Mucosa of descending colon (tissue), 3 donors: ENCODE measurements at regions not wholly inside any gene's neighbourhood (a gene's known extent, or its start where the extent isn't known, plus 50 kb on each side); places are given as distances from the start of the nearest gene placed in this dataset.
"Not testable (repeated sequence)": the region's sequence is repeated elsewhere in the genome, so short reads cannot be mapped to it uniquely, and the experiment has no call there.

Experiments
- ATAC-seq: fragments of 200-7000 bp; cut with Tn5 transposase; one replicate; pipeline ENCODE4 v1.9.1; 2020; ENCODE audit warnings: mild to moderate bottlenecking, moderate library complexity
- DNase-seq, 3 donors: peaks; one replicate each; pipeline ENCODE4 v3.0.0-alpha.2; 2020
- H3K36me3 ChIP-seq: fragments of 200-600 bp; one replicate; pipeline ENCODE4 v1.8.0; 2021; ENCODE audit warnings: low read depth, mild to moderate bottlenecking
- H3K4me1 ChIP-seq: fragments of 200-600 bp; one replicate; pipeline ENCODE4 v1.8.0; 2021; ENCODE audit warnings: low read depth, mild to moderate bottlenecking
- H3K4me3 ChIP-seq: fragments of 200-600 bp; one replicate; pipeline ENCODE4 v1.8.0; 2021; ENCODE audit warnings: mild to moderate bottlenecking
- H3K9me3 ChIP-seq: fragments of 200-600 bp; one replicate; pipeline ENCODE4 v1.8.0; 2021; ENCODE audit warnings: mild to moderate bottlenecking
- intact Hi-C, 2 donors: fragments of 100-400 bp; cut with DNase I in 1 of 2; cut with micrococcal nuclease in 1 of 2; formaldehyde crosslinking; loops; one replicate each; pipeline versions ENCODE4 v1.11.0 to v1.11.1; 2022; cut with DNase I, micrococcal nuclease
- TF ChIP-seq, protein P1 (sequence below): fragments of 200-600 bp; IDR thresholded peaks from one replicate; pipeline ENCODE4 v1.8.0; 2022; ENCODE audit warnings: antibody characterized with exemption, mild to moderate bottlenecking
- donor health status: DM: no; HTN: no; CAD: no; lungs with moderate emphysema.
- donor health status: DM: no; HTN: no; CAD: no.
- donor health status: DM: no; HTN: yes; CAD: no.

DNA sequence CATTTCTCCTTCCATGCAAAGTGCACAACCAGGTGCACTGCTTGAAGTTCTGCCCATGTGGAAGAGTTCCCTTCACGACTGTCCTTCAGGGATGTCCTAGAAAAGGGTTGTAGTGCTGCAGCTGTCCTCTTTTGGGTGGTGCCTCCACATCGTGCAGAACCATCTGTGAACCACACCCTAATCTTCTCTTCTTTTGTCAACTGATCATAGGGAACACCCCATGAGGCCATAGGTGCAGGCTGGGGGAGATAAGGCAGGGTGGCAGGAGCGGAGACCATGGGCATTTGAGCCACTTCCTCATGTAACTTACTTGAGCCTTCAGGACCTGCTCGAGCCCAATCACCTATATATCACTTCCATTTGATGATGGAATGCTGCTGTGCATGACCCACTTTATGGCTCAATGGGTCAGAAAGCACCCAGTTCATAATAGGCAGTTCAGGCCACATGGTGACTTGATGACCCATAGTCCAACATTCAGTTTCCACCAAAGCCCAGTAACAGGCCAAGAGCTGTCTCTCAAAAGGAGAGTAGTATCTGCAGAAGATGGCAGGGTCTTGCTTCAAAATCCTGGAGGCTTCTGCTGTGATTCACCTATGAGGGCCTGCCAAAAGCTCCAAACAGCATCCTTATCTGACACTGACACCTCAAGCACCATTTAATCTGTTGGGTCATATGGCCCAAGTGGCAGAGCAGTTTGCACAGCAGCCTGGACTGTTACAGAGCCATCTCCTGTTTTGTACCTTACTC, 84.7 kb upstream of the CYRIA start:
- TF ChIP-seq, protein P1, sequence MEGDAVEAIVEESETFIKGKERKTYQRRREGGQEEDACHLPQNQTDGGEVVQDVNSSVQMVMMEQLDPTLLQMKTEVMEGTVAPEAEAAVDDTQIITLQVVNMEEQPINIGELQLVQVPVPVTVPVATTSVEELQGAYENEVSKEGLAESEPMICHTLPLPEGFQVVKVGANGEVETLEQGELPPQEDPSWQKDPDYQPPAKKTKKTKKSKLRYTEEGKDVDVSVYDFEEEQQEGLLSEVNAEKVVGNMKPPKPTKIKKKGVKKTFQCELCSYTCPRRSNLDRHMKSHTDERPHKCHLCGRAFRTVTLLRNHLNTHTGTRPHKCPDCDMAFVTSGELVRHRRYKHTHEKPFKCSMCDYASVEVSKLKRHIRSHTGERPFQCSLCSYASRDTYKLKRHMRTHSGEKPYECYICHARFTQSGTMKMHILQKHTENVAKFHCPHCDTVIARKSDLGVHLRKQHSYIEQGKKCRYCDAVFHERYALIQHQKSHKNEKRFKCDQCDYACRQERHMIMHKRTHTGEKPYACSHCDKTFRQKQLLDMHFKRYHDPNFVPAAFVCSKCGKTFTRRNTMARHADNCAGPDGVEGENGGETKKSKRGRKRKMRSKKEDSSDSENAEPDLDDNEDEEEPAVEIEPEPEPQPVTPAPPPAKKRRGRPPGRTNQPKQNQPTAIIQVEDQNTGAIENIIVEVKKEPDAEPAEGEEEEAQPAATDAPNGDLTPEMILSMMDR, result no peak
- intact Hi-C loops, result loop anchor here in 1 of 2 donors (10.0 kb wide), 1 partner anchor 136 kb away; no protein-coding TSS in a partner anchor

DNA sequence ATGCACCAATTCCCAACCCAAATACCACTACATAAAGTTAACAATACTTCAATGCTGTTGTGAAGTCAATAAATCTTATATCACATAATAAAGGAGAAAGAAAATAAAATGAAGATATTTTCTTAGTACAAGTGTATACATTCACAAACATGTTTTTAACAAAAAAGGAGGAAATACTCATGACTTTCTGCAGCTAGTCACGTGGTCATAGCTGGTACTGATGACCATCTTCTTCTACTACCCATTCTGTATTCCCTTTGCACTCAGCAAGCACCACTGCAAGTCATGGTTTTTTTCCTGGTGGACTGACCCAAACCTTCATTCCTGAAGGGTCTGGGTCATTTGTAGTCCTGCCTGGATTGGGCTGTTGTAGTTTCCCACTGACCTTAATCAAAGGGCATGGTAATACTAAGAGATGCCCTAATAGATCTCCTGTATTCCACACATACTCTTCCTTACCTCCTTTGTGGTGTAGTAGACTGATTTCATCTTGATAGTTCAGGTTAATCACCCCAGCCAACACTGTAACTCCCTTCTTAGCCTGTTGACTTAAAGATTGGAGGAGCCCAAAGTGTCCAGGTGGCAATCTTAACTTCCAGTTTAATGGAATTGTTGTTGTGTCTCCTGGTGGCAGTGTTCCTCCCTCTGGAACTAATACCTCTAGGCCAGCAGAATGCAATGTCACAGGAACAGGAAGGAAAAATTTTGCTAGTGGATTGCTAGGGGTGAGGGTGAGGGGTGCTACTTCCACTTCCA, 83.1 kb upstream of the CYRIA start:
- H3K4me3 ChIP-seq, H3K4me1 ChIP-seq, DNase-seq, ATAC-seq, H3K9me3 ChIP-seq, intact Hi-C loops, H3K36me3 ChIP-seq: not testable (repeated sequence)

More for the DNA sequence above, 84.7 kb upstream of the CYRIA start:
- no peaks in the 10 kb centered on the region for H3K4me1 ChIP-seq
- no peaks in the 10 kb centered on the region for H3K36me3 ChIP-seq
- H3K4me3 ChIP-seq, result no peak overlapping the region
- DNase-seq, result no peak
- ATAC-seq, result no peak
- H3K9me3 ChIP-seq, result no peaks in the 10 kb centered on the region

DNA sequence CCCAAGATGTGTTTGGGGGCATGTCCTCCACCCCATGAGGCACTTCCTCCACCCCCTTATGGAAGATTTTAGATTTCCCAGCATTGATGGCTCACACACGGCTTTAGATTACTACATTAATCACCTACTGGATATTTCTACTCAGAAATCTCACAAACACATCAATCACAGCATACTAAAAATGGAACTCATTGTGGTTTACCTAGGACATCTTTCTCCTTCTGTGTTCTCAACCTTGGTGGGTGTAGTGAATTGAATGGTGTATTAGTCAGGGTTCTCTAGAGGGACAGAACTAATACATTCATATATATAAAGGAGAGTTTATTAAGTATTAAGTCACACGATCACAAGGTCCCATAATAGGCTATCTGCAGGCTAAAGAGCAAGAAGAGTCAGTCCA, 82.1 kb upstream of the CYRIA start:
- H3K4me3 ChIP-seq, result no peak overlapping the region
- no peaks in the 10 kb centered on the region for H3K9me3 ChIP-seq
- no peaks in the 10 kb centered on the region for H3K36me3 ChIP-seq
- no peak for DNase-seq
- TF ChIP-seq, protein P1, result no peak
- intact Hi-C loops, result no loop called here
- no peaks in the 10 kb centered on the region for H3K4me1 ChIP-seq
- ATAC-seq, result no peak

DNA sequence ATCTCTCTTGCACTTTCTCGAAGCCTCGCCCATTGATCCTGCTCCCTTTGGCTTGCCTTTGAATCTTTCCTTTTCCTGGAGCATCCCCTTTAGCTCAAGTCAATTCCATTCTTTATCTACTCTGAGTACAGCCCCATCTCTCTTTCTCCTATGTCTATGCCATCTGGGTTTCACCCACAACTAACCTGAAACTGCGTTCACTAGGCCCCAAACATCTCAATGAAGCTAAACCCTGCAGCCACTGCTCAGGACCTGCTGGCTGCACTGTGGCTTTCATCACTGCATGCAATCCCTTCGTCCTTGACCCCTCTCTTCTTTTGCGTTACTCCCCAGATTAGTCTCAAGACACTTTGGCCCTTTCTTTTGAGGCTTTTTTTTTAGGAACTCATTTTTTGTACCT, 81.6 kb upstream of the CYRIA start:
- no peaks in the 10 kb centered on the region for H3K4me1 ChIP-seq
- no peaks in the 10 kb centered on the region for H3K9me3 ChIP-seq
- H3K36me3 ChIP-seq, result no peaks in the 10 kb centered on the region
- no peak overlapping the region for H3K4me3 ChIP-seq
- TF ChIP-seq, protein P1, result no peak
- intact Hi-C loops, result no loop called here
- DNase-seq, result no peak
- no peak for ATAC-seq

DNA sequence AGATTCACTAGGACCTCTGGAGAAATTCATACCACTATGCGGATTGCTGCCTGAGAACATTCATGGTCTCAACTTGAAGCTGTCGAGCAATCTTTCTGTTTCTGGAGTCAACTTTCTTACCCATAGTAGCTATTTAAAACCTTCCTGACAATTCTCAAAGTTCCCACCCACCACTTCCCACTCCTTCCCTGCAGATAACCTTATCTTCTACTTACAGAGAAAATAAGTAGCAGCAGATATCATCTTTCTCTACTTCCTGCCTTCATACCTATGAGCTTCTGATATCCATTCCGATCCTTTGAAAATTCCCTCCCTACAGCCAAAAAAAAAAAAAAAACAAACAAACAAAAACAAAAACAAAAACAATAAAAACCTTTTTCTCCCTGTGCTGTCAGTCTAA, 81.2 kb upstream of the CYRIA start:
- TF ChIP-seq, protein P1, result no peak
- intact Hi-C loops, result no loop called here
- H3K36me3 ChIP-seq, result no peaks in the 10 kb centered on the region
- ATAC-seq (no peak), DNase-seq (no peak)
- no peaks in the 10 kb centered on the region for H3K4me1 ChIP-seq
- no peak overlapping the region for H3K4me3 ChIP-seq
- H3K9me3 ChIP-seq, result no peaks in the 10 kb centered on the region

DNA sequence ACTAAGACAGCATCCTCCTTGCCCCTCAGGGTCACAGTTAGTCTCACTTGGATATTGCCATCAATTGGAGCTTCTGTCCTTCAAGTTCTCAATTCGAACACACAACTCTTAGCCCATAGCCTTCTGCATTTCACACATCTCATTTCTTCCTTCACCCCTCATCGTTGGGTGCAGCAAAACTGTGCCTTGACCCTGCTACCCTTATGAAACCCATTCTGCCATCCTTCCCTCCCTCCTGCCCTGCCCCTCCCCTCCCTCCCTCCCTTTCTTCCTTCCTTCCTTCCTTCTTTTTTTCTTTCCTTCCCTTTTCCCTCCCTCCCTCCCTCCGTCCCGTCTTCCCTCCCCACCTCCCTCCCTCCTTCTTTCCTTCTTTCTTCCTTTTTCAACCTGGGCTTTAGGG, 80.7 kb upstream of the CYRIA start:
- H3K9me3 ChIP-seq, result no peaks in the 10 kb centered on the region
- TF ChIP-seq, protein P1, result no peak
- H3K36me3 ChIP-seq, result no peaks in the 10 kb centered on the region
- no peak for DNase-seq
- ATAC-seq, result no peak
- intact Hi-C loops, result no loop called here
- H3K4me3 ChIP-seq, result no peak overlapping the region
- no peaks in the 10 kb centered on the region for H3K4me1 ChIP-seq
